Small intestine (tissue), 7 donors: ENCODE measurements at regions not wholly inside any gene's neighbourhood (a gene's known extent, or its start where the extent isn't known, plus 50 kb on each side); places are given as distances from the start of the nearest gene placed in this dataset.

ENCODE experiments used
- DNase-seq, 2 donors: peaks; one replicate each; pipeline versions ENCODE4 v3.0.0 to v3.0.0-alpha.2; 2013
- FAIRE-seq: peaks from 2 replicates; lab custom pipeline; 2012; peaks lifted over from hg19 to GRCh38; lab: Jason Lieb, UNC
- H3K27ac ChIP-seq, 3 donors: one replicate each; pipeline ENCODE4 v1.5.1; 2013; ENCODE audit warnings: low read length in 2 of 3, mild to moderate bottlenecking in 2 of 3, control low read depth in 1 of 3, inconsistent platforms in 1 of 3, low read depth in 1 of 3, moderate library complexity in 1 of 3
- H3K27me3 ChIP-seq, 3 donors: one replicate each; pipeline ENCODE4 v1.6.1; 2013; ENCODE audit warnings: low read length in 3 of 3, inconsistent platforms in 1 of 3; ENCODE audit not compliant: control insufficient read depth in 3 of 3, insufficient read depth in 3 of 3
- H3K36me3 ChIP-seq, 3 donors: one replicate each; pipeline ENCODE4 v1.6.1; 2013; ENCODE audit warnings: low read length in 3 of 3, inconsistent platforms in 1 of 3, low read depth in 1 of 3, mild to moderate bottlenecking in 1 of 3, moderate library complexity in 1 of 3; ENCODE audit not compliant: control insufficient read depth in 3 of 3, insufficient read depth in 2 of 3
- H3K4me1 ChIP-seq, 3 donors: one replicate each; pipeline ENCODE4 v1.6.1; 2013; ENCODE audit warnings: low read length in 2 of 3, inconsistent platforms in 1 of 3, low read depth in 1 of 3, mild to moderate bottlenecking in 1 of 3, moderate library complexity in 1 of 3; ENCODE audit not compliant: control insufficient read depth in 3 of 3, insufficient read depth in 2 of 3
- H3K4me3 ChIP-seq, 3 donors: one replicate each; pipeline ENCODE4 v1.5.1; 2013; ENCODE audit warnings: low read length in 3 of 3, control low read depth in 1 of 3, inconsistent platforms in 1 of 3, low read depth in 1 of 3, mild to moderate bottlenecking in 1 of 3, moderate library complexity in 1 of 3
- H3K9me3 ChIP-seq, 2 donors: one replicate each; pipeline ENCODE4 v1.6.1; 2013; ENCODE audit warnings: low read depth in 1 of 2, low read length in 1 of 2; ENCODE audit not compliant: control insufficient read depth in 2 of 2, insufficient read depth in 1 of 2
- WGBS, 3 donors: extraction: QIAGEN DNeasy Blood & Tissue Kit; methylation state at CpG; one replicate each; pipeline ENCODE4 v1.1.7; 2013; 5-methylcytosine and 5-hydroxymethylcytosine counted together
- donor health status: healthy with polysubstance abuse.
- donor health status: control.
- donor health status: control.
- donor health status: Bipolar disorder and iron deficiency.
- donor health status: healthy.

DNA sequence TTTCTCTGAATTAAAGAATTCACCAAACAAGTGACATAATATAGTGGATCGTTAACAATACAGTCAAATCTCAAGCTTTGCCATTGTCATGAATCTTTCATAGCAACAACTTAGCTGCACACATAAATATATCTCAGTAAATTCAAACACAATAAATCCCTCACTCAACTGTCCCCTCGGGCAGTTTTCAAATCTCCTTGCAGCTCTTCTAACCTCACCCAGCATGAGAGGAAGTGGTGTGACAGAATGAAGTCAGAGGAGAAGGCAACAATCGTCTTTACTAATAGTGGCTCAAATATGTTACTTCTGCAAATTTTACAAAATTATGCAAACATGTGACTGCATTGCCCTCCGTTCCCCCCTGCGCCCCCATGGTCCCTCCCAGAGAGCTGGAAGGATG lies 148.2 kb downstream of the RAP2A start:
- WGBS, 3 donors = 58 to 68% (median 59%) methylated on average over 5 of the region's 5 CpGs
- DNase-seq = no peak
- Histone ChIP-seq H3K4me3 (no peak overlapping the region), H3K27me3 (peaks cover 0 to 1% (median 0%) of the 10 kb centered on the region in 3 donors), H3K4me1 (peaks cover 0 to 34% (median 0%) of the 10 kb centered on the region in 3 donors), H3K9me3 (peaks cover 0 to 6% of the 10 kb centered on the region in 2 donors), H3K27ac (peak overlapping the region in 1 of 3 donors; percentile 77), H3K36me3 (no peaks in the 10 kb centered on the region)
- no peak for FAIRE-seq

DNA sequence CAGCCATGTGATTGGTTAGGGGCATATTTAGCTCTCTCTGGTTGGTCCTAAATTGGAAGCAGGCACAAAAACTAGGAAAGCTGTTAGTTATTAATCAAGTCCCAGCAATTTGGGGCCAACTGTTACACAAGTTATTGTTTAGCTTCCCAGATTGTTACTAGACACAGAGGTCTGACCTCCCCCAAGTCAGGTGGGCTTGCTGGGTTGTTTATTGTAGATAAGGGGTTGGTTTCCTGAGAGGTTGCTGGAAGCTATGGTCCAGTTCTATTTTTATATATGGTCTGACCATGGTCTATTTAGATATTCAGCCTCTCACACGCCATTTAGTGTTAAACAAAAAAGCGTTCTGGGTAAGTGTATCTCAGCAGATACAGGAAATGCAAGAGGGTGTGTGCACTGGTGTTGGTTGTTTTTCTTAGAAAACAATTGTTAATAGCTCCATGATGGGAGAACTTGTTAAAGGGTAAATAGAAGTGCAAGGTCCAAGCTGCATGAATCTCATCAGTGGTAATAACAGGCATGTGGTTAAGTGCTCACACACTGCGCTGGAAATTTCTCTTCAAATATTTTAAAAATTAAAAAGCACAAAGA lies 150.0 kb downstream of the RAP2A start:
- no peak for FAIRE-seq
- WGBS, 3 donors = 47 to 56% (median 50%) methylated on average over 3 of the region's 3 CpGs
- H3K4me3 ChIP-seq = no peak overlapping the region
- peaks cover 0 to 34% (median 0%) of the 10 kb centered on the region in 3 donors for H3K4me1 ChIP-seq
- no peaks in the 10 kb centered on the region for H3K36me3 ChIP-seq
- DNase-seq = peak in 1 of 2 donors; percentile 54
- peaks cover 0 to 1% (median 0%) of the 10 kb centered on the region in 3 donors for H3K27me3 ChIP-seq
- peak overlapping the region in 1 of 3 donors; percentile 71 for H3K27ac ChIP-seq
- peaks cover 0 to 6% of the 10 kb centered on the region in 2 donors for H3K9me3 ChIP-seq

DNA sequence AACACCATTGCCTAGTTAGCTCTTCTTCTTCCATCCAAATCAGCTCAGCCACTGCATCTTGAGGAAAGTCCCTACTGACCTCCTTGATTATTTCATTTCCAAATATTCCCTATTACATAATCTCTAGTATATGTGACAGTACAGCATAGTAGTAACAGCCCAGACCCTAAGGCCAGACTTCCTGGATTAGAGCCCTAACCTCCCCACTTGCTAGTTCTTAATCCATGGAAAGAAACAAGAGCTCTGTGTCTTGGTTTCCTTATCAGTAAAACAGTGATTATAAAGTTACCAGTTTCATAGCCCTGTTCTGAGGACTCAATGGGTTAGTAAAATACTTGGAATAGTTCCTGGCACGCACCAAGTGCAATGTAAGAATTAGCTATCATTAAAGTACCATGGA lies 153.0 kb downstream of the RAP2A start:
- Histone ChIP-seq H3K27me3 (peaks cover 0 to 1% (median 0%) of the 10 kb centered on the region in 3 donors), H3K4me1 (peaks cover 0 to 21% (median 0%) of the 10 kb centered on the region in 3 donors), H3K36me3 (no peaks in the 10 kb centered on the region), H3K9me3 (peaks cover 0 to 6% of the 10 kb centered on the region in 2 donors), H3K4me3 (no peak overlapping the region), H3K27ac (no peak overlapping the region)
- FAIRE-seq (no peak), DNase-seq (no peak)
- 23 to 65% (median 30%) methylated on average over 1 of the region's 1 CpG for WGBS, 3 donors

DNA sequence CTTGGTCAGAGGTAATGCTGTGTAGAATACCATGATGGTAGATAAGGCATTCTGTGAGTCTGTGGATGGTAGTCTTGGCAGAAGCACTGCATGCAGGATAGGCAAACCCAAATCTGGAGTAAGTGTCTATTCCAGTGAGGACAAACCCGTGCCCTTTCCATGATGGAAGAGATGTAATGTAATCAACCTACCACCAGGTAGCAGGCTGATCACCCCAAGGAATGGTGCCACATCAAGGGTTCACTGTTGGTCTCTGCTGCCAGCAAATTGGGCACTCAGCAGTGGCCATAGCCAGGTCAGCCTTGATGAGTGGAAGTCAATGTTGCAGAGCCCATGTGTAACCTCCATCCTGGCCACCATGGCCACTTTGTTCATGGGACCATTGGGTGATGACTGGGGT lies 155.0 kb downstream of the RAP2A start:
- Histone ChIP-seq H3K4me1 (peaks cover 0 to 11% (median 0%) of the 10 kb centered on the region in 3 donors), H3K4me3 (no peak overlapping the region)
- DNase-seq = no peak

DNA sequence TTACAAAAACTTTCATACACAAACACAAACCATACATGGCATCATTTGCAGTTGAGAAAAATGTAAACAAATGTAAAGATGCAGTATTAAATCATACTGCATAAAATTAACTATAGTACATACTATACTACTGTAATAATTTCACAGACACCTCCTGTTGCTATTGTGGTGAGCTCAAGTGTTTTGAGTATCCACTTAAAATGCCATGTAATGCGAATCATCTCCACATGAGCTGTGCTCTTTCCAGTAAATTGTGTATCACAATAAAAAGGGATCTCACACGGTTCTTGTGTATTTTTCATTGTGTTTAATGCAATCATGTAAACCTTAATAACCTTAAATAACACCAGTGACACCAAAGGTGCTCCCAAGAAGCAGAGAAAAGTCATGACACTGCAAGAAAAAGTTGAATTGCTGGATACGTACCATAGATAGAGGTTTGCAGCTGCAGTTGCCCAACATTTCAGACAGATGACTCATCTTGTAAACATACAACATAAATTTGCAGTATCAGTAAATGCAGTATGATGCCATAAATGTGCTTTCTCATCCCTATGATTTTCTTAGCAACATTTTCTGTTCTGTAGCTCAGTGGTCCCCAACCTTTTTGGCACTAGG lies 166.6 kb downstream of the RAP2A start:
- DNase-seq (peak in 1 of 2 donors; percentile 51), FAIRE-seq (no peak)
- WGBS, 3 donors = 51 to 62% (median 52%) methylated on average over 3 of the region's 3 CpGs
- Histone ChIP-seq H3K4me3 (no peak overlapping the region), H3K36me3 (no peaks in the 10 kb centered on the region), H3K27ac (no peak overlapping the region), H3K27me3 (no peaks in the 10 kb centered on the region), H3K4me1 (no peaks in the 10 kb centered on the region), H3K9me3 (peaks cover 0 to 5% of the 10 kb centered on the region in 2 donors)

More for the DNA sequence above, 155.0 kb downstream of the RAP2A start:
- Histone ChIP-seq H3K9me3 (peaks cover 0 to 7% of the 10 kb centered on the region in 2 donors), H3K27ac (no peak overlapping the region), H3K27me3 (no peaks in the 10 kb centered on the region), H3K36me3 (no peaks in the 10 kb centered on the region)
- 62 to 78% (median 71%) methylated on average over 1 of the region's 1 CpG for WGBS, 3 donors
- no peak for FAIRE-seq

DNA sequence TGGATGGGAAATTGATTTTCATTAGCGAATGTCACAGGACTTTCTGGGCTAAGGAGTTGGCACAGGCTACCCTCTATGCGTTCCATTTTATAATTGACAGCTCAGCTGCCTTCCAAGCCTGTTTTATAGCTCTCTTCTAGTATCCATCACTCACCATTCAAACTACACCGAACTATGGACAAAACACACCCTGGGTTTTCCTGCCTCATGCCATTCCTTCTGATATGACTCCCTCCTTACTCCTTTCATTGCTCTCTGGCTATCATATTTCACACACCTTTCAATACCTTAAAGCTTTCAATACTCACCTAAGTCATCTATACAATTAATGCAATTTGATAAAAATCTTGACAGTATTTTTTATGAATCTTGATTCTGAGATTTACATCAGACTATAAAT lies 181.3 kb downstream of the RAP2A start:
- Histone ChIP-seq H3K4me3 (no peak overlapping the region), H3K27ac (no peak overlapping the region), H3K27me3 (no peaks in the 10 kb centered on the region), H3K36me3 (no peaks in the 10 kb centered on the region), H3K9me3 (no peaks in the 10 kb centered on the region), H3K4me1 (no peaks in the 10 kb centered on the region)
- no peak for DNase-seq
- no peak for FAIRE-seq
- 54 to 73% (median 55%) methylated on average over 3 of the region's 3 CpGs for WGBS, 3 donors

DNA sequence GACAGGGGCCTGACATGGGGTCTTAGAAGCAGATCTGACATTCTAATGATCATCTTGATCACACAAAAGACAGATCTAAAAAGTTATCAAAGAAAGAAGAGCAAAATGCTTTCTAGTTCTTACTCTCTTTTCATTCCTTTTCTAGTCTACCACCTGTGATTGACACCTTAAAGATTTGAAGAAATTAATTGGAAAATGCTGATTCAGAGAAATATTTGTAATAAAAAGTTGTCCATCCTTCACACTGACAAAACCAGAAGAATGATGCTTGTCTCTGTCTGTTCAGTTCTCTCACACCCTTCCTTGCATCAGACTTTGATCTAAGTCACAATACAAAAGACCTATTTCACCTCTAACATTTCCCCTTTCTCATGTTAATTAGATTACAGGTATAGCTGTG lies 182.4 kb downstream of the RAP2A start:
- Histone ChIP-seq H3K27ac (no peak overlapping the region), H3K4me3 (no peak overlapping the region), H3K27me3 (no peaks in the 10 kb centered on the region), H3K36me3 (no peaks in the 10 kb centered on the region), H3K4me1 (no peaks in the 10 kb centered on the region), H3K9me3 (no peaks in the 10 kb centered on the region)
- DNase-seq (no peak), FAIRE-seq (no peak)

DNA sequence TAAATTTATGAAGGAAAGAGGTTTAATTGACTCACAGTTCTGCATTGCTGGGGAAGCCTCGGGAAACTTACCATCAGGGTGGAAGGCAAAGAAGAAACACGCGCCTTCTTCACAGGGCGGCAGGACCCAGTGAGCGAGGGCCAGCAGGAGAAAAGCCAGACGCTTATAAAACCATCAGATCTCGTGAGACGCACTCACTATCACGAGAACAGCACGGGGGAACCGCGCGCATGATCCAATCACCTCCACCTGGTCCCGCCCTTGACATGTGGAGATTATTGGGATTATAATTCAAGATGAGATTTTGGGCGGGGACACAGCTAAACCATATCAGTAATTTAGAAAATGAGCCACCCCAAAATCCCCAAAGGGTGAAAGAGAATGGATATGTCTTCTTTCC lies 187.1 kb downstream of the RAP2A start:
- DNase-seq = no peak
- FAIRE-seq = no peak
- Histone ChIP-seq H3K4me3 (no peak overlapping the region), H3K36me3 (no peaks in the 10 kb centered on the region), H3K27me3 (peaks cover 0 to 3% (median 0%) of the 10 kb centered on the region in 3 donors), H3K4me1 (no peaks in the 10 kb centered on the region), H3K27ac (no peak overlapping the region), H3K9me3 (no peaks in the 10 kb centered on the region)
- WGBS, 3 donors = 88 to 90% (median 90%) methylated on average over 15 of the region's 15 CpGs
